ENCODE measurements at regions not wholly inside any gene's neighbourhood (a gene's known extent, or its start where the extent isn't known, plus 50 kb on each side); places are given as distances from the start of the nearest gene placed in this dataset.
A peak's percentile ranks its signal among the peaks of the same experiment; 100 is the strongest.

DNA sequence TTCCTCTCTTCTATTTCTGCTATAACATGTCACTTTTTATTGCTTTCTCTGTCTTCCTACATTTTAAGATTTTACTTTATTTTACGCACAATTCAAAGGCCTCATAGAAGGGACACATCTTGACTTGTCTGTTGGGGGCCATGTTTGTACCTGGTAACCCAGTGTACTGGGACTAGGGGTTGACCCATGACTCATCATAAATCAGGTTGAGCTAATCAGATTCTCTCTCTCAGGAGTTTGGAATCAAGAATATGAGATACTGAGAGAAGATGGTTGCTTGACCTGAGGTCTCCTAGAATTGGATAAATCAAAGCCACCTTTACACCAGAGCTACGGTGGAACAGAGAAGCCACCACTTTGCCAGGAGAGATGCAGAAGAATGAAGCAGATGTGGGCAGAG lies 153.0 kb downstream of the UXS1 start:
- no peak for DNase-seq

GRCh38 chr2:106039634-106040315 lies 154.3 kb downstream of the UXS1 start:
- DNase-seq: no peak

- DNase-seq: no peak
Observed at GRCh38 chr2:106038601-106039375, 155.3 kb downstream of the UXS1 start.

DNA sequence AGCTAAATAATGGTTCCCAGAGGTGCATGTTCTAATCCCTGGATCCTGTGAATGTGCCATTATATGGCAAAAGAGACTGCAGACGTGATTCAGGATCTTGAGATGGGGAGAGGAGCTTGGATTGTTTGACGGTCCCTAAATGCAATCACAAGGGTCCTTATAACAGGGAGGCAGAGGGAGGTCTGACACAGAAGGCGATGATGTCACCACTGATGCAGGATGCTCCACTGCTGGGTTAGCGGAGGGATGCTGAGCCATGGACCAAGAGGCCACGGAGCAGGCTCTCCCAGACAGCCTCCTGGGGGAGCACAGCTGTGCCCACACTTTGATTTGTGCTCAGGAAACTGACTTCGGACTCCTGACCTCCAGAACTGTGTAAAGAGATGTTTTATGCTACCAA lies 156.2 kb downstream of the UXS1 start:
- no peak for DNase-seq

GRCh38 chr2:106037262-106037661 lies 156.8 kb downstream of the UXS1 start:
- no peak for DNase-seq

GRCh38 chr2:106034325-106034724 lies 159.8 kb downstream of the UXS1 start:
- DNase-seq: no peak

DNA sequence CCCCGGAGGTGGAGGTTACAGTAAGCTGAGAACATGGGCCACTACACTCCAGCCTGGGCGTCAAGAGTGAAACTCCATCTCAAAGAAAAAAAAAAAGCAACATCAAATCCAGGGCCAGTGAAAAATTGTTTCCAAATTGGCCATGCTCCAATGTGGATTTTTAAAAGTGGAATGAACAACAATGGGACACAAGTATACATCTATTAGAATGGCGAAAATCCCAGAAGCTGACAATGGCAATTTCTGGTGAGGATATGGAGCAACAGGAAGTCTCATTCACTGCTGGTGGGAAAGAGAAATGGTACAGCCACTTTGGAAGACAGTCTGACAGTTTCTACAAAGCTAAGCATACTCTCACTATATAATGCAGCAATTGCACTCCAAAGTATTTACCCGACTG lies 161.4 kb downstream of the UXS1 start:
- DNase-seq: no peak

DNA sequence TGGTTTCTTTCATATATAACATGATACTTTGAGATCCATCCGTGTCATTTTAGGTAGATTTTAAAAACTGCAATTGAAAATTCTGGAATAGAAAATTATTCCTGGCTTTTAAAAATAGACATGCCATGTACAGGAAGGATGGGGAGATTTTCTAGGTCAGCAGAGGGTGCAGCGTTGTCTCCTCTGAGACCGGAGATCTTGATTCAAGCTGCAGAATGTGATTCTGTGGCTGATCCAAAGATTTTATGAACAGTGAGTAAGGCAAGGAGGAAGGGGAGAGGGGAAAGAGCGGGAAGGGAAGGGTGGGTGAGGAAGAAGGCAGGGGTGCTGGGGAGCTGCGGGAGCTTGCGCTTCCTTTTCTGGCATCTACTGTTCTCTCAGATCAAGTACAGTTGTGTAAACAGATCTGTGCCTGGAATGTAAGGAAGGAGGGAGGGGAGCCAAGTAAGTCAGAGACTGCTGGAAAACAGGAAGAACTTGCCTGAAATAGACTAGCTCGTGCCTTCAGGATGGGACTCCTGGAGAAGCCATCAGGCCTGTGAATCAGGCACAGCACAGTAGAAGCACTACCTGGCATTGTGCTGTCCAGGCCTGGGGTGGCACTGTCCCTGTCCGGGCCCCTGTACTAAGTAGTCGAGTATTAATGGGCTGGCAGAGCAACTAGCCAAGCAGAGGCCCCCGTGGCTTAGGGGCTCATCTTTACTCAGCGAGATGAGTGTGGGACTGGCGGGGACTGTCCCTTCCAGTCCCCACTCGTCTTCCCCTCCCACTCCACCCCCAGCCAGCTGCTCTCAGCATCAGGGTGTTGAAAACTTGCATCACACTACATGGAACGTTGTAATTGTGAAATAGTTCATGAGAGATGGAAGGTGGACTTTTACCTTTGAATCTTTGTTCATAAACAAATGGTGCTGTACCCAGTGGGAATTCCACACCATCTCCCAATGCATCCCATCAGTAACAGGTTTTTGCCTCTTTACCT lies 163.5 kb downstream of the UXS1 start:
- DNase-seq: no peak

DNA sequence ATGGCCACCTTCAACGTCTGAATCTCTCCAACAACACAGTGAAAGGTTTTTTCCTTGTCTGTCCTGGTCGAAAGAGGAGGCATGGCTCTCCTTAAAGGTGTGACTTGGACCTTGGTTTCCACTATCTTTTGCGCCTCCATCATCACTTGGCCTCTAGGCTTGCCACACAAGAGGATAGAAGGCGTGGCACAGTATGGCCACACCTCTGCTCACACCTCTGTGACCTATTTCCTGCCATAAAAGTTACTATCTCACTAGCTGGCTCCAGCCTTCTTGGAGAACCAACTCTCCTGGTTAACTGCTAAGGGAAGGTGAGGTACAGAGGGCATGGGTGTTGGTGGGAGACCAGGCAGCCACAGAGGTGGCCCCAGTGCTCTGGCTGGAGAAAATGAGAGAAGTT lies 165.9 kb downstream of the UXS1 start:
- DNase-seq: no peak

DNA sequence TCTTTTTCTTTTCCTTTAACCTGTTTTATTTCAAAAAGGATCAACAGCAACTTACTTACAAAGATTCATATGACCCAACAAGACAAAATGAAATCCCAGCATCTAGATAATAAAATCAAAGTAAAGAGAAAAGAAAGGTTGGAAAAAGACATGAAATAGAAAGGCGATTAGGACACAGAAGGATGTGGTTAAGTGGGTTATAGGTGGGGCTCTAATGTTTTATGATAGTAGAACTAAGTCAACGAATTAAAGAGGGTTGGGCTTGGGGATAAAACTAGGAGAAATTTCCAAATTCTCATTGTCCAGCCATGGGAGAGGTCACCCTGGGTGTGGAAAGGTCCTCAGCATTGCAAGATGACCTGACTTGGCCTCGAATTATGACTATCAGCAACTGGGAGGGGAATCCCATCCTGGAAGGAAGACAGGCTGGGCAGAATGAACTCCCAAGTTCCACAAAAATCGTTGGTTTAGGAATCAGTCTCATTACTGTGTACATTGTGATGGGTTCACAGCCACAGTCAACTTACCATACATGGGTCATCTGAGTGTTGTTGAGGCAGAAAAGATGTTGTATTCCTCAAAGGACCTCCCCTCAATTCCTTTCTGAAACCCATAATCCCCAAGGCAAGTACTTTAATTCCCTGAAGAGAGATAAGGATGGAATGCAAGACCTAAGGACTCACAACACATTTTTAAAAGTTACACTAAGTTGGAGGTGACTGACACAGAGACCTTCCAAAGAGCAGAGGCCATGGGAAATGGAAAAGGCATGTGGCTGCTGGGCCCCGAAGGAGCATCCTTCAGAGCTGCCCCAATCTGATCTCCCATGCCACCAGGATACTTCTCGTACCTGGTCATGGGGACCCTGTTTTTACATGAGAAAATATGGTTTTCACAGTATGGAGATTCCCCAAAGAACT lies 167.6 kb downstream of the UXS1 start:
- no peak for DNase-seq

DNA sequence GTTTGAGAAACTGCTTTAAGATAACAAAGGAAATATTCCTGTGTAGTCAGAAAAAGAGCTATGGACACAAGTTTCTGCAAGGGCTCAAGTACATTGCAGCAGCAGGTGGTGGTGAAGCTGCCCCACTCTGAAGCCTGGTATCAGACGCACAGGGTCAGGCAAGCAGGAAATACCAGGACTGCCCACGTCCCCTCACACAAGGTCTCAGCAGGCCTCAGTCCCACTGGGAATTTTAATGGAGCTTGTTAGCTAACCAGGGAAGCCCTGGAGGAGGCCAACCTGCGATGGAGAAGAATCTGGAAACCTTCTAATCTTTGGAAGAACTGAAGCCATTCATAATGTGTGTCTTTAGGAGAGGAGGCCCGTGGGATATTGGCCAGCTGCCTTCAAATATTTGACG lies 168.3 kb downstream of the UXS1 start:
- no peak for DNase-seq

GRCh38 chr2:106021662-106022028 lies 172.5 kb downstream of the UXS1 start:
- DNase-seq: no peak

GRCh38 chr2:106020821-106021661 lies 173.1 kb downstream of the UXS1 start:
- DNase-seq: peak; percentile 4 to 41

DNA sequence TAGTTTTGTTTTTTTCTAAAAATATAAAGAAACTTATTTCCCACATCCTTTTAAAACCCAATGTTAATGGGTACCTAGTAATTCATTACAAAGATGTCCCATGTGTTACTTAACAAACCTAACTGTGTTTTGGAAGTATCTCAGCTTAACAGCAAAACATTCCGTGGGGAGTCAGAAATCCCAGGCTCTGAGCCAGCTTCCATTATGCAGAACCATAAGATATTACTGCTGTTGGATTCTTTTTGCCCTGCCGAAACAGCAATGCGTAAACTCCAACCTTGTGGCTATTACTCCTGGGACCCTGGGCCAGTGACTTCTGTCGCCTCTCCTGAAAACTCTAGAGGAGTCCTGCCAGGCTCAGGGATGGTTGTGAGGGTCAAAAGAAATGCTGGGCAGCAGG lies 174.1 kb downstream of the UXS1 start:
- DNase-seq: no peak

- no peak for DNase-seq
Observed at GRCh38 chr2:106018141-106018540, 176.0 kb downstream of the UXS1 start.

GRCh38 chr2:106012591-106013347 lies 181.3 kb downstream of the UXS1 start:
- DNase-seq: no peak

DNA sequence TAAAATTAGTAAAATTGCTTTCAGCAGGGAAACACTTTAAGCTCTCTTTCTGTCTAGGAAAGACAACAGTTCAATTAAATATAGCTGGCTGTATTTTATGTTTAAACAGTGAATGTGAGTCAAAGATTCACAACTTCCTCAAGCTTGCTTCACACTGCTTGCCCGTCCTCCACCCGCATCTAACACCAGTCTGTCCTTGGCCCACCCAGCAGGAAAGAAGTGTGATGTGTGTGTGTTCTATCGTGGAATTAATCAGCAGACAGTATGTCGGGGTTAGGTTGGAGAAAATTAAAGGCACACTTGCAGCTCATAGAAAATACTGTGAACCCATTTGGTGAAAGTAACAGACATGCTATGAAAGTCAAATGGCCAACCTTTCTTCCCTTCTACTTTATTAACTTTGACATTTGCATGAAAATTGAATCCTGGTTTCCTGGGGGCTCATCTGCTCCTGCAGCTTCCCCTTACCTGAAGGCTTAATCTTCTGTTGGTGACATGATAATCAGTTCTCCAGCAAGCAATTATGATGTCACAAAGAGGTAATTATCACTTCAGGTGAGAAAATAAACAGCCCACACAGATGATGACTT lies 182.0 kb downstream of the UXS1 start:
- DNase-seq: no peak

GRCh38 chr2:106011380-106011779 lies 182.7 kb downstream of the UXS1 start:
- no peak for DNase-seq

- DNase-seq: no peak
Observed at GRCh38 chr2:106010818-106011355, 183.2 kb downstream of the UXS1 start.

GRCh38 chr2:106009096-106009495 lies 185.0 kb downstream of the UXS1 start:
- DNase-seq: no peak
